HG02759 (cell line): ENCODE measurements at regions not wholly inside any gene's neighbourhood (a gene's known extent, or its start where the extent isn't known, plus 50 kb on each side); places are given as distances from the start of the nearest gene placed in this dataset.

Experiments
- ATAC-seq: cut with Tn5 transposase; IDR thresholded peaks from one replicate; pipeline ENCODE4 v1.9.1; 2021; ENCODE audit warnings: mild to moderate bottlenecking, moderate library complexity; ENCODE audit not compliant: unreplicated experiment

GRCh38 chr18:23341983-23342382, 111.1 kb upstream of the RIOK3 start:
- no peak for ATAC-seq

GRCh38 chr18:23342506-23342905, 110.6 kb upstream of the RIOK3 start:
- no peak for ATAC-seq

GRCh38 chr18:23350188-23350587, 102.9 kb upstream of the RIOK3 start:
- ATAC-seq = no peak

DNA sequence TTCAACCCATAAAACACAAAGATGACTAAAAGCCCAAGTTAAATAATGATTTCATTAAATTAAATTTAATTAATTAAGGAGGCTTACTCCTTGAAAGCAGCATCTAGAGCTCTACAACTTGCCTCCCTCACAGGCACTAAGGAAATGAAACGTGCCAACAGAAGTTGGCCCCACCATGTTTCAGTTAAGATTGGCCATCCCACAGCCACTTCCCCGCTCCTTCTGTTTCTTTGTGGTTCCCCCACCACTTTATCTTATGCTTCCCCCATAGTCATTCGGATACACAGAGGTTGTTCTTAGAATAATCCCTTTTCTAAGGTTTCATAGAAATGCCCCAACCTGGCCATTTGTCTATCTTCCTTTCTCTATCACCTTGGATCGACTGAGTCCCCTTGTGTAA, 101.6 kb upstream of the RIOK3 start:
- ATAC-seq = no peak

DNA sequence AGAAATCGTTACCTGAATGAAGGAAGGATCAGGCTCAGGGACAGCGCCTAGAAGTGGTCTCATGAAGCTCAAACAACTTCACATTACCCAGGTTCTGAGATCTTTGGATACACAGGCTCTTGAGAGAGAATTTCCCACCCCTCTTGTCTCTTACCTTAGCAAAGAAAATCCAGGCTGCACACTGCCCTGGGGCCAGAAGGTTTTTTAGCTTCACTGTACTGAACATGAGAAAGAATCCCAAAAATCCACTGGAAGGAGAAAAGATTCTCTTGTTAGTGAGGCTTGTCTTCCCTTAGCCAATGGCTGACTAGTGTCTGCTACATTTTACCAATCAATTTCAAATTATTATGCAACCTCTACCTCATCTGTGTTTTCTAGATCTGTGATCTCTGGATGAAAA, 101.0 kb upstream of the RIOK3 start:
- no peak for ATAC-seq

- peak; percentile 76 for ATAC-seq
Observed at GRCh38 chr18:23353459-23353858, 99.6 kb upstream of the RIOK3 start.

- ATAC-seq = no peak
Observed at GRCh38 chr18:23354625-23355024, 98.5 kb upstream of the RIOK3 start.

GRCh38 chr18:23355206-23355605, 97.9 kb upstream of the RIOK3 start:
- no peak for ATAC-seq

- ATAC-seq = no peak
Observed at GRCh38 chr18:23356424-23356823, 96.7 kb upstream of the RIOK3 start.

GRCh38 chr18:23356915-23357601, 96.0 kb upstream of the RIOK3 start:
- no peak for ATAC-seq

- no peak for ATAC-seq
Observed at GRCh38 chr18:23357996-23358594, 95.0 kb upstream of the RIOK3 start.

- no peak for ATAC-seq
Observed at GRCh38 chr18:23359421-23359820, 93.7 kb upstream of the RIOK3 start.

DNA sequence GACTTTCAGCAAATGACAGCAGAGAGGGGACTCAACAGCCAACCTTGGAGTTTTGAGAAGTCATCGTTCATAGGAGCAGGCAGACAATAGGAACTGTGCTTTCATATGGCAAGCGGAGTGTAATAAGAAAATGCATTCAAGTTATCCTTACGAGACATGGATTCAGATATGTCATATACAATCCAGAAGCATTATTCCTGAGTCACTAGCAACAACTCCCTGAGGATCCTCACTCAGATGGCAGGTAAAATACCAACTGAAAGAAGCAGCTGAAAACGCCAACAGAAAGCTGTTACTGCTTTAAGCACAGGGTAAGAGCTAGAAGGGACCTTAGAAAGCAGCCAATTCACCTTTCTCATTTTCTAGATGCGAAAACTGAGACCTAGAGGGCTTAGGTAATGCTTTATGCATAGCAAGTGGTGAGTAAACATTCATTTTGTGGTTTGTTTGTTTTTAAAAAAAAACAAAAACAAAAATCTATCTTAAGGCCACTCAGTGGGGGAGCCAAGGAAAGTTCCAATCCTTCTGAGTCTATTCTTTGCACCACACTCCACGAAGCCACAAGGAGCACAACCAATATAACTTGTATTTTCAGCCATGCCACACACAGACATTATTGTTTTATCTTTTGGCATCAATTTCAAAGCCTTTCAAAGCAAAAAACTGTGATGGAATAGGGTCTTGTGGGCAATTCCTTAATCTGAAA, 89.1 kb upstream of the RIOK3 start:
- ATAC-seq = no peak

DNA sequence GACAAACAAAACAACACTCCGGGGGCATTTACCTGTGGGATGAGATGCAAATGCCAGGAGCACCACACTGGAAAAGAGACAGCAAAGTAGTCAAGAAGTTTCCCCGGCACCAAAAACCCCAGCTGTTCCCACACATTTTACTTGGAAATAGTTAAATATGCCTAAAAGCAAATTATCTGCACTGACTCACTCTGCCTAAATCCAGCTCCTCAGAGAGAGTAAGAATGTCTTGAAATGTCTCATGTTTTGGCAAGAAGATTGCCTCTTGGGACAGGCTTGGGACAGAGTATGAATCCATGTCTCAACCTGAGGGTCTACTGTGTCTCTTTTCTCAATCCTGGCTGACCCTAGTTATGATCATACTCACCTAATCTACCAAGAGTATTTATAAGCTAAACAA, 87.5 kb upstream of the RIOK3 start:
- no peak for ATAC-seq

DNA sequence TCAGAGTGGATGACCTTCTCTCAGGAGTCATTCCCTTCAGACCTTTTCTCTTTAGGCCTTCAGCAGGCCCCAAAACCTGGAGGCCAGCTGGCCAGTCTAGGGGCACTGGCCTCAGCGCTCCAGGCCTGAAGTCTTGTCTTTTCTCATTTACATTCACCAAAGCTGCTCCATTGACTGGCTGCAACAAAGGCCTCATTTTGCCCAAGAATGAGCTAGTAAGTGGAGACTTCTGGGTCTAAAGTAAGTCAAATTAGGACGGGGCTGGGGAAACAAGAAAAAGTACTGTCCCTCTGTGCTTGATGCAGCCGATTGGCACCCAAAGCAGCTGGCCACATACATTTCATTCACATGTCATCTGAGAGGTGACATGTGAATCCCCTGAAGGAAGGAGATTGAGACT, 83.8 kb upstream of the RIOK3 start:
- no peak for ATAC-seq

- ATAC-seq = no peak
Observed at GRCh38 chr18:23373570-23373969, 79.5 kb upstream of the RIOK3 start.

- ATAC-seq = peak; percentile 76
Observed at GRCh38 chr18:23377669-23378301, 75.3 kb upstream of the RIOK3 start.

- no peak for ATAC-seq
Observed at GRCh38 chr18:23378302-23378686, 74.8 kb upstream of the RIOK3 start.

GRCh38 chr18:23380001-23380550, 73.0 kb upstream of the RIOK3 start:
- ATAC-seq = no peak

DNA sequence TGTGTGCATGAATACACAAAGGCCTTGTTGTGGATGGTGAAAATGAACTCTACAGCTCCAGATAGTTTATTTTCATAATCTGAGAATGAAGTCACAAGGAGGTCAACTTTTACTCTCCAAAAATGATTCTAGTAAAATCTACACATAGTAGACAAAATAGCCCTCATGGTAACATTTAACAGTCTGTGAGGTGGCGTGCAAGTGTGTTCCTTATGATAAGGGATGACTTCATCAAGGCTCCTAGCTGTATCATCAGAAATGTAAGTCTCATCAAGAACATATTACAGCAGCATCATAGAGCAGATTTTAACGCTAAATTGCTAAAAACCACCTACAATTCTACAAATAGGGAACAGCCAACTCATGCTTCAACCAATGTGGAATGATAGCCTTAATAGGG, 72.3 kb upstream of the RIOK3 start:
- no peak for ATAC-seq

- ATAC-seq = no peak
Observed at GRCh38 chr18:23383494-23383893, 69.6 kb upstream of the RIOK3 start.
